ENCODE measurements at regions not wholly inside any gene's neighbourhood (a gene's known extent, or its start where the extent isn't known, plus 50 kb on each side); places are given as distances from the start of the nearest gene placed in this dataset.

DNA sequence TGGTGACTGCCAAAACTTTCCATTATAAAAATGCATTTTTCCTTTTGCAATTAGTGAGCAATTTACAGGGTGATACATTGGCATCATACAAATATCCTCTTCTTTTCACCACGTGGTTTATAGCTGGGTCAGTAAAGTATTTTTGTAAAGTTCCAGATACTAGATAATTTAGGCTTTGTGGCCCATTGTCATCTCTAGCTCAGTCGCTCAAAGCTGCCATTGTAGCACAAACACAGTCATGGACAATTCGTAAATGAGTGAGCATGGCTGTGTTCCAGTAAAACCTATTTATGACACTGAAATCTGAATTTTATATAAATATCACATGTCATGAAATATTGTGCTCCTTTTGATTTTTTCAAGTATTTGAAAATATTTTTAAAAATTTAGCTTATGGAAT lies 162.9 kb downstream of the USP12 start:
- H3K27ac ChIP-seq (ENCODE audit: control insufficient read depth, insufficient read depth) = no peak overlapping the region
- H3K27me3 ChIP-seq (replicated peaks in 1 of 2; ENCODE audit: control insufficient read depth in 2 of 2, insufficient read depth in 2 of 2, low read length in 1 of 2) = peaks cover 7 to 10% of the 10 kb centered on the region in 2 experiments
- 42% methylated on average over 3 of the region's 3 CpGs for WGBS (ENCODE audit: insufficient coverage, insufficient replicate concordance, low lambda C conversion rate, missing lambda C conversion rate)
- H3K79me2 ChIP-seq (ENCODE audit: control insufficient read depth, insufficient read depth, low read length) = no peaks in the 10 kb centered on the region
- no peaks in the 10 kb centered on the region for H3K9me3 ChIP-seq (replicated peaks; ENCODE audit: control insufficient read depth, insufficient read depth, low read length)
- ChIA-PET POLR2A (no interaction called here), SMC1A (ENCODE audit: uncharacterized antibody, unreplicated experiment) (interaction anchor here (1.6 kb wide), 1 partner anchor 11 kb away, joined by 4 read pairs; no protein-coding TSS in a partner anchor), RAD21 (ENCODE audit: unreplicated experiment) (interaction anchor here (1.5 kb wide), 1 partner anchor 27 kb away, joined by 3 read pairs; no protein-coding TSS in a partner anchor), CTCF (interaction anchor here (0.6 to 1.4 kb wide), 3 partner anchors 23 to 276 kb away, joined by 3 read pairs; no protein-coding TSS in a partner anchor)
- no peak overlapping the region for H3K9ac ChIP-seq (ENCODE audit: control insufficient read depth, insufficient read depth, low read length)
- H2AFZ ChIP-seq (ENCODE audit: control insufficient read depth, low read depth, low read length) = no peak overlapping the region
- H3K4me1 ChIP-seq (ENCODE audit: control insufficient read depth, insufficient read depth, low read length) = no peaks in the 10 kb centered on the region
- ATAC-seq = no peak
- no peaks in the 10 kb centered on the region for H3K36me3 ChIP-seq (ENCODE audit: control insufficient read depth in 2 of 2, insufficient read depth in 2 of 2, low read length in 1 of 2)
- H3K4me3 ChIP-seq = no peak overlapping the region
- no peak overlapping the region for H3K4me2 ChIP-seq (ENCODE audit: control insufficient read depth, insufficient read depth)
- no TSS peak for BruUV-seq (replicated peaks)
- in situ Hi-C loops (cut with MboI) = no loop called here
- FAIRE-seq = no peak
- DNase-seq (ENCODE audit: low read depth, low spot score) = no peak
- intact Hi-C loops (cut with micrococcal nuclease; ENCODE audit: unreplicated experiment) = no loop called here
- no peaks in the 10 kb centered on the region for H4K20me1 ChIP-seq (ENCODE audit: control insufficient read depth, insufficient read depth)
- TF ChIP-seq, protein P1, sequence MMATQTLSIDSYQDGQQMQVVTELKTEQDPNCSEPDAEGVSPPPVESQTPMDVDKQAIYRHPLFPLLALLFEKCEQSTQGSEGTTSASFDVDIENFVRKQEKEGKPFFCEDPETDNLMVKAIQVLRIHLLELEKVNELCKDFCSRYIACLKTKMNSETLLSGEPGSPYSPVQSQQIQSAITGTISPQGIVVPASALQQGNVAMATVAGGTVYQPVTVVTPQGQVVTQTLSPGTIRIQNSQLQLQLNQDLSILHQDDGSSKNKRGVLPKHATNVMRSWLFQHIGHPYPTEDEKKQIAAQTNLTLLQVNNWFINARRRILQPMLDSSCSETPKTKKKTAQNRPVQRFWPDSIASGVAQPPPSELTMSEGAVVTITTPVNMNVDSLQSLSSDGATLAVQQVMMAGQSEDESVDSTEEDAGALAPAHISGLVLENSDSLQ (IDR thresholded peaks at IDR 0.05) = no peak
- no peak for TF ChIP-seq RAD51 (IDR thresholded peaks at IDR 0.05)
- TF ChIP-seq, protein P2, sequence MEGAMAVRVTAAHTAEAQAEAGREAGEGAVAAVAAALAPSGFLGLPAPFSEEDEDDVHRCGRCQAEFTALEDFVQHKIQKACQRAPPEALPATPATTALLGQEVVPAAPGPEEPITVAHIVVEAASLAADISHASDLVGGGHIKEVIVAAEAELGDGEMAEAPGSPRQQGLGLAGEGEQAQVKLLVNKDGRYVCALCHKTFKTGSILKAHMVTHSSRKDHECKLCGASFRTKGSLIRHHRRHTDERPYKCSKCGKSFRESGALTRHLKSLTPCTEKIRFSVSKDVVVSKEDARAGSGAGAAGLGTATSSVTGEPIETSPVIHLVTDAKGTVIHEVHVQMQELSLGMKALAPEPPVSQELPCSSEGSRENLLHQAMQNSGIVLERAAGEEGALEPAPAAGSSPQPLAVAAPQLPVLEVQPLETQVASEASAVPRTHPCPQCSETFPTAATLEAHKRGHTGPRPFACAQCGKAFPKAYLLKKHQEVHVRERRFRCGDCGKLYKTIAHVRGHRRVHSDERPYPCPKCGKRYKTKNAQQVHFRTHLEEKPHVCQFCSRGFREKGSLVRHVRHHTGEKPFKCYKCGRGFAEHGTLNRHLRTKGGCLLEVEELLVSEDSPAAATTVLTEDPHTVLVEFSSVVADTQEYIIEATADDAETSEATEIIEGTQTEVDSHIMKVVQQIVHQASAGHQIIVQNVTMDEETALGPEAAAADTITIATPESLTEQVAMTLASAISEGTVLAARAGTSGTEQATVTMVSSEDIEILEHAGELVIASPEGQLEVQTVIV (IDR thresholded peaks at IDR 0.05; ENCODE audit: borderline replicate concordance, partially characterized antibody) = no peak
- TF ChIP-seq ZSCAN29 (IDR thresholded peaks at IDR 0.05) = no peak
- TF ChIP-seq, protein P3, sequence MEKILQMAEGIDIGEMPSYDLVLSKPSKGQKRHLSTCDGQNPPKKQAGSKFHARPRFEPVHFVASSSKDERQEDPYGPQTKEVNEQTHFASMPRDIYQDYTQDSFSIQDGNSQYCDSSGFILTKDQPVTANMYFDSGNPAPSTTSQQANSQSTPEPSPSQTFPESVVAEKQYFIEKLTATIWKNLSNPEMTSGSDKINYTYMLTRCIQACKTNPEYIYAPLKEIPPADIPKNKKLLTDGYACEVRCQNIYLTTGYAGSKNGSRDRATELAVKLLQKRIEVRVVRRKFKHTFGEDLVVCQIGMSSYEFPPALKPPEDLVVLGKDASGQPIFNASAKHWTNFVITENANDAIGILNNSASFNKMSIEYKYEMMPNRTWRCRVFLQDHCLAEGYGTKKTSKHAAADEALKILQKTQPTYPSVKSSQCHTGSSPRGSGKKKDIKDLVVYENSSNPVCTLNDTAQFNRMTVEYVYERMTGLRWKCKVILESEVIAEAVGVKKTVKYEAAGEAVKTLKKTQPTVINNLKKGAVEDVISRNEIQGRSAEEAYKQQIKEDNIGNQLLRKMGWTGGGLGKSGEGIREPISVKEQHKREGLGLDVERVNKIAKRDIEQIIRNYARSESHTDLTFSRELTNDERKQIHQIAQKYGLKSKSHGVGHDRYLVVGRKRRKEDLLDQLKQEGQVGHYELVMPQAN (conservative IDR thresholded peaks at IDR 0.05) = no peak
- TF ChIP-seq, protein P4, sequence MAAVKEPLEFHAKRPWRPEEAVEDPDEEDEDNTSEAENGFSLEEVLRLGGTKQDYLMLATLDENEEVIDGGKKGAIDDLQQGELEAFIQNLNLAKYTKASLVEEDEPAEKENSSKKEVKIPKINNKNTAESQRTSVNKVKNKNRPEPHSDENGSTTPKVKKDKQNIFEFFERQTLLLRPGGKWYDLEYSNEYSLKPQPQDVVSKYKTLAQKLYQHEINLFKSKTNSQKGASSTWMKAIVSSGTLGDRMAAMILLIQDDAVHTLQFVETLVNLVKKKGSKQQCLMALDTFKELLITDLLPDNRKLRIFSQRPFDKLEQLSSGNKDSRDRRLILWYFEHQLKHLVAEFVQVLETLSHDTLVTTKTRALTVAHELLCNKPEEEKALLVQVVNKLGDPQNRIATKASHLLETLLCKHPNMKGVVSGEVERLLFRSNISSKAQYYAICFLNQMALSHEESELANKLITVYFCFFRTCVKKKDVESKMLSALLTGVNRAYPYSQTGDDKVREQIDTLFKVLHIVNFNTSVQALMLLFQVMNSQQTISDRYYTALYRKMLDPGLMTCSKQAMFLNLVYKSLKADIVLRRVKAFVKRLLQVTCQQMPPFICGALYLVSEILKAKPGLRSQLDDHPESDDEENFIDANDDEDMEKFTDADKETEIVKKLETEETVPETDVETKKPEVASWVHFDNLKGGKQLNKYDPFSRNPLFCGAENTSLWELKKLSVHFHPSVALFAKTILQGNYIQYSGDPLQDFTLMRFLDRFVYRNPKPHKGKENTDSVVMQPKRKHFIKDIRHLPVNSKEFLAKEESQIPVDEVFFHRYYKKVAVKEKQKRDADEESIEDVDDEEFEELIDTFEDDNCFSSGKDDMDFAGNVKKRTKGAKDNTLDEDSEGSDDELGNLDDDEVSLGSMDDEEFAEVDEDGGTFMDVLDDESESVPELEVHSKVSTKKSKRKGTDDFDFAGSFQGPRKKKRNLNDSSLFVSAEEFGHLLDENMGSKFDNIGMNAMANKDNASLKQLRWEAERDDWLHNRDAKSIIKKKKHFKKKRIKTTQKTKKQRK (IDR thresholded peaks at IDR 0.05; ENCODE audit: low read depth, low read length) = no peak
- TF ChIP-seq, protein P5, sequence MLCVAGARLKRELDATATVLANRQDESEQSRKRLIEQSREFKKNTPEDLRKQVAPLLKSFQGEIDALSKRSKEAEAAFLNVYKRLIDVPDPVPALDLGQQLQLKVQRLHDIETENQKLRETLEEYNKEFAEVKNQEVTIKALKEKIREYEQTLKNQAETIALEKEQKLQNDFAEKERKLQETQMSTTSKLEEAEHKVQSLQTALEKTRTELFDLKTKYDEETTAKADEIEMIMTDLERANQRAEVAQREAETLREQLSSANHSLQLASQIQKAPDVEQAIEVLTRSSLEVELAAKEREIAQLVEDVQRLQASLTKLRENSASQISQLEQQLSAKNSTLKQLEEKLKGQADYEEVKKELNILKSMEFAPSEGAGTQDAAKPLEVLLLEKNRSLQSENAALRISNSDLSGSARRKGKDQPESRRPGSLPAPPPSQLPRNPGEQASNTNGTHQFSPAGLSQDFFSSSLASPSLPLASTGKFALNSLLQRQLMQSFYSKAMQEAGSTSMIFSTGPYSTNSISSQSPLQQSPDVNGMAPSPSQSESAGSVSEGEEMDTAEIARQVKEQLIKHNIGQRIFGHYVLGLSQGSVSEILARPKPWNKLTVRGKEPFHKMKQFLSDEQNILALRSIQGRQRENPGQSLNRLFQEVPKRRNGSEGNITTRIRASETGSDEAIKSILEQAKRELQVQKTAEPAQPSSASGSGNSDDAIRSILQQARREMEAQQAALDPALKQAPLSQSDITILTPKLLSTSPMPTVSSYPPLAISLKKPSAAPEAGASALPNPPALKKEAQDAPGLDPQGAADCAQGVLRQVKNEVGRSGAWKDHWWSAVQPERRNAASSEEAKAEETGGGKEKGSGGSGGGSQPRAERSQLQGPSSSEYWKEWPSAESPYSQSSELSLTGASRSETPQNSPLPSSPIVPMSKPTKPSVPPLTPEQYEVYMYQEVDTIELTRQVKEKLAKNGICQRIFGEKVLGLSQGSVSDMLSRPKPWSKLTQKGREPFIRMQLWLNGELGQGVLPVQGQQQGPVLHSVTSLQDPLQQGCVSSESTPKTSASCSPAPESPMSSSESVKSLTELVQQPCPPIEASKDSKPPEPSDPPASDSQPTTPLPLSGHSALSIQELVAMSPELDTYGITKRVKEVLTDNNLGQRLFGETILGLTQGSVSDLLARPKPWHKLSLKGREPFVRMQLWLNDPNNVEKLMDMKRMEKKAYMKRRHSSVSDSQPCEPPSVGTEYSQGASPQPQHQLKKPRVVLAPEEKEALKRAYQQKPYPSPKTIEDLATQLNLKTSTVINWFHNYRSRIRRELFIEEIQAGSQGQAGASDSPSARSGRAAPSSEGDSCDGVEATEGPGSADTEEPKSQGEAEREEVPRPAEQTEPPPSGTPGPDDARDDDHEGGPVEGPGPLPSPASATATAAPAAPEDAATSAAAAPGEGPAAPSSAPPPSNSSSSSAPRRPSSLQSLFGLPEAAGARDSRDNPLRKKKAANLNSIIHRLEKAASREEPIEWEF (IDR thresholded peaks at IDR 0.05; ENCODE audit: insufficient replicate concordance, low read depth, low read length) = no peak
- TF ChIP-seq KDM1A (IDR thresholded peaks at IDR 0.05; ENCODE audit: borderline replicate concordance) = no peak
- no peak for TF ChIP-seq CHD1 (IDR thresholded peaks at IDR 0.05; ENCODE audit: low read depth, low read length)

Measured in GM12878 (cell line).